HPDE6-E6E7 (cell line): ENCODE measurements at regions not wholly inside any gene's neighbourhood (a gene's known extent, or its start where the extent isn't known, plus 50 kb on each side); places are given as distances from the start of the nearest gene placed in this dataset.

Experiments used
- DNase-seq: peaks from one replicate; pipeline ENCODE4 v3.0.0; 2011; ENCODE audit warnings: missing footprints; ENCODE audit errors: extremely low spot score

DNA sequence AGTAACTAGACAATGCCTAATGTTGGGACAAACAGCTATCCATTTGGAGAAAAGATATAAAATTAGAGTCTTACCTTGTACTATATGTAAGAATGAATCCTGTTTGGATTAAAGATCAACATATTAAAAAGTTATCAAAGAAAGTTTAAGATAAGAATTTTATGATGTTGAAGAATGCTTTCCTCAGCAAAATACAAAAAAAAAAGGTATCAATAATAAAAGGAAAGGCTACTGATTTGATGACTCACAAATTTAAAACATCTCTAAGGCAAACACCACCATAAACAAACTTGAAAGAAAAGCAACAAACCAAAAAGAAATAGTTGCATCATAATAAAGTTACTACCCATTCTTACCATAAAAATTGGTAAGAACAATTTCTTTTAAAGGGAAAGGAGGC, 92.7 kb downstream of the C1D start:
- no peak for DNase-seq

DNA sequence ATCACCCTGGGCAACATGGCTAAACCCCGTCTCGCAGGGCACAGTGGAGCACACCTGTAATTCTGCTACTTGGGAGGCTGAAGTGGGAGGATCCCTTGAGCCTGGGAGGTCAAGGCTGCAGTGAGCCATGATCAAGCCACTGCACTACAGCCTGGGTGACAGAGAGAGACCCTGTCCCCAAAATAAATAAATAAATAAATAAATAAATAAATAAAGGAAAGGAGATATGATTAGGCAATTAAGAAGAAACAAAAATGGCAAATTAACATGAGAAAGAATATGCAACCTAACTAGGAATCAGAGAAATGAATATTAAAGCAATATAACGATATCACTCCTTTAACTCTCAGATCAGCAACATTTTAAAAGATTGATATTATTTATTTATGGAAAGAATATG, 92.3 kb downstream of the C1D start:
- no peak for DNase-seq

DNA sequence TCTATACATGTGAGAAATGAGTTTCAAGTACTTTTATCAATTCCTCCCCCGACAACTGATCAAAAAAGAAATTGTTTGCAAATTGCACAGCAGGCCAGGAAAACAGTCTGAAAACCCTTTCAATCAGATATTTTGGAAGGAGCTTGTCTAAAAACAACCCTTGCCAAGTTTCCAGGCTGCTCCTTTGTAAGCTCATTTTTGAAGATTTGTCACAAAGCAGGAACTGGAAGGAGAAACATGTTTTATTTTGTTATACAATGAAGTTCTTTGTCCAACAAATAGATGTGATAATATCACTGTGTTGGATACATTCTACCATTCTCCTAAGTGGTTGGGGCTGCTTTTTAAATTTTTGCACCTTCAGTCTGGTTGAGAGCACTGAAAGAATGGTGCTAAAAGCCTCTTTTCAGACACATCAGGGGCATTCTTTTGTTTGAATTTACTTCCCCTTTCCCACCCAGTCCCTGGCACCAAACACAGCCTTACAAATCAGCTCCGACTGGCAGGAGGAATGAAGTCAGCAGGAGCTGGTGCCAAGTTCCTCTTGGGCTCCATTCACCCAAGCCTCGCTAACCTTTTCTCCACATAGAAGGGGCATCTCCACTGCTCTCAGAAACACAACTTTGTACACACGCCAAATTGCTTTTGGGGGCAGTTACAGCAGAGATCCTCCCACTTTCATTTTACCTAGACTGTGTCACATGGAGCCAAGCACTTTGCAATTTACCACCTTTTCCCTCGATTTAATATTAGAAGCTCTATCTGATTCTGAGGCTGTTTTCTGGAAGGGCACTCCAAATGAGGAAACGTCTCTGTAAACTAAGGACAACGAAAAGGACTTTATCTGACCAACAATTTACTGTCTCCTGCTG, 88.0 kb downstream of the C1D start:
- no peak for DNase-seq

DNA sequence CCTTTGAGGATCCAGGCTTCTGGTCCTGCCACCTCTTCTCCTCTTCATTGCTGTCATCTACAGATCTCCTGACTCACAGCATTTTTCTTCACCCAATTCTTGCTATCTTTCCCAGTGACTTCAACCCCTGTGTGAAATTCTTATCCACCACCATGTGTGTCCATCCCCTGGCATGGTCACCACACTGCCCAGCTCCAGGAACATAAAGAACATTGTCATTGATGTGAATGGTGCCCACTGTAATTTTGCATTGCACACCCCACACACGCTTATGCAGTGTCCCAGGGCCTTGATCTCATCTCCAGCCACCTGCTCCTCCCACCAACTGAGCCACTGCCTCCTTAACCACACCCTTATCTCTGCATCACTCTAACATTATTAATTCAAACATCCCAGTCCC, 85.3 kb downstream of the C1D start:
- DNase-seq: no peak

DNA sequence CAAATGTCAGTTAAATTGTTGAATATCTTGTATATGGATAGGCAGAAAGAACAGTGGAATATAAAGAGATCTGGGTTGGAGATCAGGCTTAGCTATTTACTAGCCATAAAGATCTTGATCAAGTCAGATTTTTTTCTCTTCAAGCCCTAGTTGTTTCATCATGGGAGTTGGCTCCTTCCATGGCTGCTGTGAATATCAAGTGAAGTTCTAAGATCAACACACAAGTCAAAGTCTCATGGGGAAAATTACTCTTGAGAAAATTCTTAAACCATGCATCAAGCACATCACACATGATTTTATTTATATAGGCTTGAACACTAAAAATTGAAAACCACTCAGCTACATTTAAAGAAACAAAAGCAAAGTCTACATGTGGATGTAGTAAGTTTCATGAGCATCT, 79.8 kb downstream of the C1D start:
- DNase-seq: no peak

DNA sequence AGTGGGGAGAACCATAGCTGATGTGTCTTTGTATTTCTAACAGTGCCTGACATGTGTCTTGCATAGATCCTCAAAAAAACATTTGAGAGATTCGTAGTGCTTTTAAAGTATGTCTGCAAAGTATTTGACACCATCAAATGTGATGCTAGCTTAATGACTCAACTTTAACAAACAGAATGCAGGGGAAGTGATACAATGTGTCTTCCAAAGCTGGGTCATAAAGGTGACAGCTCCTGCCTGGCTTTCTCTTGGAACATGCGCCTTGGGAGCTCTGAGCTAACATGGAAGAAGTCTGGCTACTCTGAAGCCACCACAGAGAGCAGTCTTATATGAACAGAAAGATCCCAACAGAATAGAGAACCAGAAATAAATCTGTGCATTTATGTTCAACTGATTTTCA, 78.2 kb downstream of the C1D start:
- no peak for DNase-seq

DNA sequence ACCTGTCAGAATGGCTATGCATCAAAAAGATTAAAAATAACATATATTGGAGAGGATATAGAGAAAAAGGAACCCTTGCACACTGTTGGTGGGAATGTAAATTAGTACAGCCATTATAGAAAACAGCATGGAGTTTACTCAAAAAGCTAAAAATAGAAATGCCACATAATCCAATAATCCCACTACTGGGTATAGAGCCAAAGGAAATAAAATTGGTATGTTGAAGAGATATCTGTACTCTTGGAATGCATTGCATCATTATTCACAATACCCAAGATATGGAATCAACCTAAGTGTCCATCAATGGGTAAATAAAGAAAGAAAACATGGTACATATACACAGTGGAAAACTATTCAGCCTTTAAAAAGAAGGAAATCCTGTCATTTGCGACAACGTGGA, 77.2 kb downstream of the C1D start:
- no peak for DNase-seq

DNA sequence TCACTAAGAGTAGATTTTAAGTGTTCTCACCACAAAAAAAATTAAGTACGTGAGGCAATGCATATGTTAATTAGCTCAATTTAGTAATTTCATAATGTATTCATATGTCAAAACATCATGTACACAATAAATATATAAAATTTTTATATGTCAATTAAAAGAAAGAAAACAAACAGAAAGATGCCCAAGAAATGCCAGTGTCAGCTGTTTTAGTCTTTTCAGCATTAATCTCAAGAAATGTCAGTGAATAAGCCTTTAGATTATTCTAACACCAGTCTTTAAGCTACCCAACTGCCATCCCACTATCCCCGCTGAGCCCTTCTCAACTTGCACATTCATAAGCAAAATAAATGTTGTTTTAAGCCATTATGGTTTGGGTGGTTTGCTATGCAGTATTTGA, 76.5 kb downstream of the C1D start:
- no peak for DNase-seq
